CD4-positive, alpha-beta T cell (primary cell): ENCODE measurements at regions not wholly inside any gene's neighbourhood (a gene's known extent, or its start where the extent isn't known, plus 50 kb on each side); places are given as distances from the start of the nearest gene placed in this dataset.

Source experiments
- ATAC-seq: fragments of 200-7000 bp; cut with Tn5 transposase; one replicate; pipeline ENCODE4 v1.10.0; 2022; ENCODE audit warnings: mild to moderate bottlenecking; ENCODE audit not compliant: poor library complexity
- CTCF ChIA-PET: fragments of 350-600 bp; sonication (Branson Sonifier 250); formaldehyde crosslinking; loops from one replicate; lab custom pipeline; 2021; ENCODE audit warnings: antibody characterized with exemption, inconsistent platforms; lab: Charles Lee
- POLR2A ChIA-PET: fragments of 350-600 bp; sonication (Branson Sonifier 250); formaldehyde crosslinking; loops from one replicate; lab custom pipeline; 2021; ENCODE audit warnings: antibody characterized with exemption, inconsistent platforms; lab: Charles Lee
- DNase-seq, 14 experiments: peaks; one replicate each; pipeline ENCODE4 v3.0.0-alpha.2; 2013 to 2020; ENCODE audit warnings: mixed read lengths in 2 of 14
- H3K27ac ChIP-seq, 2 donors: one replicate each; pipeline versions ENCODE4 v1.5.1 to v1.7.0; 2013; ENCODE audit warnings: low read length in 2 of 2, low read depth in 1 of 2, mild to moderate bottlenecking in 1 of 2
- H3K27me3 ChIP-seq, 2 experiments: 1 replicate in 1 of 2; 2 replicates in 1 of 2; pipeline versions ENCODE4 v1.6.1 to v1.7.0; 2013; ENCODE audit warnings: low read length in 2 of 2, control low read depth in 1 of 2, mild to moderate bottlenecking in 1 of 2, moderate library complexity in 1 of 2; ENCODE audit not compliant: insufficient read depth in 2 of 2, control insufficient read depth in 1 of 2
- H3K36me3 ChIP-seq: one replicate; pipeline ENCODE4 v1.6.1; 2013; ENCODE audit warnings: low read length, control low read depth; ENCODE audit not compliant: insufficient read depth
- H3K4me1 ChIP-seq: one replicate; pipeline ENCODE4 v1.6.1; 2013; ENCODE audit warnings: low read length, control low read depth; ENCODE audit not compliant: insufficient read depth
- H3K4me3 ChIP-seq: one replicate; pipeline ENCODE4 v1.5.1; 2013; ENCODE audit warnings: mild to moderate bottlenecking, low read length, moderate library complexity
- H3K9me3 ChIP-seq, 2 experiments: 1 replicate in 1 of 2; 2 replicates in 1 of 2; pipeline versions ENCODE4 v1.6.1 to v1.7.0; 2013; ENCODE audit warnings: low read length in 2 of 2, mild to moderate bottlenecking in 2 of 2, control low read depth in 1 of 2, moderate library complexity in 1 of 2; ENCODE audit not compliant: control insufficient read depth in 1 of 2, insufficient read depth in 1 of 2
- H3K27ac Mint-ChIP-seq: one replicate; pipeline ENCODE4 v1.8.0; 2020; ENCODE audit warnings: mixed read lengths
- H3K27me3 Mint-ChIP-seq: one replicate; pipeline ENCODE4 v1.8.0; 2021; ENCODE audit warnings: mixed read lengths
- H3K36me3 Mint-ChIP-seq: one replicate; pipeline ENCODE4 v1.8.0; 2021; ENCODE audit warnings: low read depth, mixed read lengths
- H3K4me1 Mint-ChIP-seq: one replicate; pipeline ENCODE4 v1.8.0; 2021; ENCODE audit warnings: low read depth, mixed read lengths
- H3K4me3 Mint-ChIP-seq: one replicate; pipeline ENCODE4 v1.8.0; 2020; ENCODE audit warnings: mild to moderate bottlenecking, mixed read lengths
- H3K9me3 Mint-ChIP-seq: one replicate; pipeline ENCODE4 v1.8.0; 2020; ENCODE audit warnings: mixed read lengths
- intact Hi-C, 2 experiments: fragments of 100-400 bp; cut with DNase I in 1 of 2; cut with micrococcal nuclease in 1 of 2; formaldehyde crosslinking; loops; one replicate each; pipeline versions ENCODE4 v1.15.1 to v1.9.0; 2023 to 2025; cut with DNase I, micrococcal nuclease
- TF ChIP-seq, protein P1 (sequence below): fragments of 200-600 bp; IDR thresholded peaks from one replicate; pipeline ENCODE4 v1.8.0; 2022; ENCODE audit warnings: antibody characterized with exemption, mild to moderate bottlenecking

DNA sequence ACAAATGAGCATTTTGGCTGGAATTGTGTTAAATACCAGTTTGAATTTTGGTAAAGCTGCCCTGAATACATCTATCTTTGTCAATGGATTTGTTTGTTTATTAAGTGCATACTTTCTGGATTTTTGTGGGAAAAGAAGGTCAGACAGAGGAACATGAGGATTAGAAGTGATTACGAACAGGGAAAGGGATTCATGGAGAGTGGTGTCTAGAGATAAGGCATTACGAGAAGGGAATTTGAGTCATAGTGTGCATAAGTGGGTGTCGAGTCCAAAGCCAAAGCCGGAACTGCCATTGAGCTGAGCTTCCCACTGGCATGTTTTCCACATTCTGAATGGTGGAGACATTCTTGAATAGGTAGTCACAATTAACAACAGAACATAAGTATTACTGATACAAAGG is 68.9 kb upstream of the EFEMP1 start:
- intact Hi-C loops: no loop called here
- ChIA-PET CTCF (no interaction called here), POLR2A (no interaction called here)
- H3K36me3 ChIP-seq: no peaks in the 10 kb centered on the region
- Mint-ChIP-seq H3K4me1 (no peaks in the 10 kb centered on the region), H3K36me3 (no peaks in the 10 kb centered on the region), H3K27me3 (no peaks in the 10 kb centered on the region), H3K27ac (no peak overlapping the region), H3K4me3 (no peak overlapping the region), H3K9me3 (no peaks in the 10 kb centered on the region)
- DNase-seq (no peak), ATAC-seq (no peak)
- H3K4me3 ChIP-seq: no peak overlapping the region
- H3K9me3 ChIP-seq: no peaks in the 10 kb centered on the region
- no peaks in the 10 kb centered on the region for H3K4me1 ChIP-seq
- H3K27me3 ChIP-seq: no peaks in the 10 kb centered on the region
- H3K27ac ChIP-seq: no peak overlapping the region
- TF ChIP-seq, protein P1, sequence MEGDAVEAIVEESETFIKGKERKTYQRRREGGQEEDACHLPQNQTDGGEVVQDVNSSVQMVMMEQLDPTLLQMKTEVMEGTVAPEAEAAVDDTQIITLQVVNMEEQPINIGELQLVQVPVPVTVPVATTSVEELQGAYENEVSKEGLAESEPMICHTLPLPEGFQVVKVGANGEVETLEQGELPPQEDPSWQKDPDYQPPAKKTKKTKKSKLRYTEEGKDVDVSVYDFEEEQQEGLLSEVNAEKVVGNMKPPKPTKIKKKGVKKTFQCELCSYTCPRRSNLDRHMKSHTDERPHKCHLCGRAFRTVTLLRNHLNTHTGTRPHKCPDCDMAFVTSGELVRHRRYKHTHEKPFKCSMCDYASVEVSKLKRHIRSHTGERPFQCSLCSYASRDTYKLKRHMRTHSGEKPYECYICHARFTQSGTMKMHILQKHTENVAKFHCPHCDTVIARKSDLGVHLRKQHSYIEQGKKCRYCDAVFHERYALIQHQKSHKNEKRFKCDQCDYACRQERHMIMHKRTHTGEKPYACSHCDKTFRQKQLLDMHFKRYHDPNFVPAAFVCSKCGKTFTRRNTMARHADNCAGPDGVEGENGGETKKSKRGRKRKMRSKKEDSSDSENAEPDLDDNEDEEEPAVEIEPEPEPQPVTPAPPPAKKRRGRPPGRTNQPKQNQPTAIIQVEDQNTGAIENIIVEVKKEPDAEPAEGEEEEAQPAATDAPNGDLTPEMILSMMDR: no peak

DNA sequence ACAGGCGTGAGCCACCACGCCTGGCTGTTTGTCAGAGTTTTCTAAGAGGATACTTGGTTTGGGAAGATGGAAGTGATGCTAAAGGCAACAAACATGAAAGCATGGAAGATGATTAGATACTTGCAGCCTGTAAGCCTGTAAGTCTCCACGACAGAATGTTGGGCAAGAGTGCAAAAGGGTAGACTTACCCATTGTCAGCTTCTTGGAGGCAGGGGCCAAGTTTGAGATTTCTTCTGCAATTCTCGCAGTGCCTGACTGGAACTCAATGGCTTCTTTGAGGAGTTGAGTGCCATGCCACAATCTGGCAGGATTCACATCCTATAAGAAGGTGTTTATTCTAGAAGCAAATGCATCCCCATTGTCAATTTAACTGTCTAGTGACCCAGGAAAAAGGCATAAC is 70.1 kb upstream of the EFEMP1 start:
- no peak overlapping the region for H3K4me3 Mint-ChIP-seq
- H3K4me1 Mint-ChIP-seq: no peaks in the 10 kb centered on the region
- Histone ChIP-seq H3K4me3 (no peak overlapping the region), H3K36me3 (no peaks in the 10 kb centered on the region), H3K4me1 (no peaks in the 10 kb centered on the region), H3K27me3 (no peaks in the 10 kb centered on the region), H3K9me3 (no peaks in the 10 kb centered on the region), H3K27ac (no peak overlapping the region)
- no peaks in the 10 kb centered on the region for H3K9me3 Mint-ChIP-seq
- TF ChIP-seq, protein P1: no peak
- ATAC-seq (no peak), DNase-seq (no peak)
- intact Hi-C loops: no loop called here
- H3K27me3 Mint-ChIP-seq: no peaks in the 10 kb centered on the region
- no peaks in the 10 kb centered on the region for H3K36me3 Mint-ChIP-seq
- H3K27ac Mint-ChIP-seq: no peak overlapping the region
- POLR2A ChIA-PET: no interaction called here
- CTCF ChIA-PET: interaction anchor here (0.6 kb wide), 1 partner anchor 13 kb away, joined by 3 read pairs; no protein-coding TSS in a partner anchor

DNA sequence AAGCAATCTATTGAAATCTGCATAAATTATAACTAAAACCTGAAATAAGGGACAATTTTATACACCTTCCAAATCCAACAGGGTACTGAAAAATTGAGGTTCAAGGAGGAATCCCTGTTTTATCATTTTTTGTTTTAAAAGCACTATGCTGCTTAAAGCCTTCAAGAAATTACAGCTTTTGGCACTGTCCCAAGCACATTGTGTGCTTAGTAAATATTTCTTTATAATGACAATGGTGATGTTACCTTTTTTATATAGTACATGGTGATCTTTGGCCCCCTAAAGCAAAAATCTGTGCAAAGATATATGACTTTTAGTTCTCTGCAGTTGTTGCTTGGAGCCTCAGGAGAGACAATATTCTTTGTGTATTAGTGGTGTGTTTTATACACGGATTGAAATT is 71.6 kb upstream of the EFEMP1 start:
- CTCF ChIA-PET: no interaction called here
- no peaks in the 10 kb centered on the region for H3K27me3 Mint-ChIP-seq
- DNase-seq (no peak), ATAC-seq (no peak)
- no peaks in the 10 kb centered on the region for H3K9me3 ChIP-seq
- H3K27ac ChIP-seq: no peak overlapping the region
- POLR2A ChIA-PET: no interaction called here
- H3K4me3 Mint-ChIP-seq: no peak overlapping the region
- H3K27ac Mint-ChIP-seq: no peak overlapping the region
- no peaks in the 10 kb centered on the region for H3K4me1 ChIP-seq
- H3K36me3 ChIP-seq: no peaks in the 10 kb centered on the region
- intact Hi-C loops: no loop called here
- no peaks in the 10 kb centered on the region for H3K4me1 Mint-ChIP-seq
- TF ChIP-seq, protein P1: no peak
- no peaks in the 10 kb centered on the region for H3K9me3 Mint-ChIP-seq
- H3K36me3 Mint-ChIP-seq: no peaks in the 10 kb centered on the region
- no peaks in the 10 kb centered on the region for H3K27me3 ChIP-seq
- H3K4me3 ChIP-seq: no peak overlapping the region
